HepG2 (cell line): ENCODE measurements at regions not wholly inside any gene's neighbourhood (a gene's known extent, or its start where the extent isn't known, plus 50 kb on each side); places are given as distances from the start of the nearest gene placed in this dataset.

Experiments used
- ARID5B ChIP-seq: IDR thresholded peaks from 2 replicates; pipeline ENCODE4 v1.4.0; 2020; ENCODE audit warnings: mild to moderate bottlenecking, missing genetic modification reagents
- DDIT3 ChIP-seq: sonication (generic); formaldehyde crosslinking; IDR thresholded peaks from 2 replicates; pipeline ENCODE4 v1.4.0; 2020; ENCODE audit warnings: mild to moderate bottlenecking, missing genetic modification reagents
- ETV5 ChIP-seq: IDR thresholded peaks from 2 replicates; pipeline ENCODE4 v1.6.1; 2018; ENCODE audit warnings: missing biosample characterization, missing genetic modification reagents, inconsistent platforms, borderline replicate concordance
- LCORL ChIP-seq, 2 experiments: fragments of 450-650 bp in 1 of 2; sonication (generic) in 1 of 2; formaldehyde crosslinking in 1 of 2; IDR thresholded peaks; 2 replicates each; pipeline versions ENCODE4 v1.5.0 to v1.6.1; 2017 to 2020; ENCODE audit warnings: antibody characterized with exemption in 1 of 2, missing genetic modification reagents in 1 of 2
- PRDM10 ChIP-seq: sonication (generic); formaldehyde crosslinking; IDR thresholded peaks from 2 replicates; pipeline ENCODE4 v1.4.0; 2020; ENCODE audit warnings: low read depth, missing genetic modification reagents
- SNRNP70 ChIP-seq: fragments of 200-400 bp; formaldehyde crosslinking; IDR thresholded peaks from 2 replicates; pipeline ENCODE4 v1.6.1; 2017; ENCODE audit warnings: mild to moderate bottlenecking, low read depth, low read length, moderate library complexity

GRCh38 chr12:87793131-87793530 lies 236.1 kb downstream of the C12orf50 start (continued):
- TF ChIP-seq PRDM10 (no peak), LCORL (IDR thresholded peaks at IDR 0.05) (no peak), LCORL (CRISPR knock-in tag; IDR thresholded peaks at IDR 0.05) (no peak), DDIT3 (CRISPR knock-in tag) (no peak), ARID5B (CRISPR knock-in tag) (no peak), SNRNP70 (no peak), ETV5 (CRISPR knock-in tag) (no peak)
